ENCODE measurements at regions not wholly inside any gene's neighbourhood (a gene's known extent, or its start where the extent isn't known, plus 50 kb on each side); places are given as distances from the start of the nearest gene placed in this dataset.

DNA sequence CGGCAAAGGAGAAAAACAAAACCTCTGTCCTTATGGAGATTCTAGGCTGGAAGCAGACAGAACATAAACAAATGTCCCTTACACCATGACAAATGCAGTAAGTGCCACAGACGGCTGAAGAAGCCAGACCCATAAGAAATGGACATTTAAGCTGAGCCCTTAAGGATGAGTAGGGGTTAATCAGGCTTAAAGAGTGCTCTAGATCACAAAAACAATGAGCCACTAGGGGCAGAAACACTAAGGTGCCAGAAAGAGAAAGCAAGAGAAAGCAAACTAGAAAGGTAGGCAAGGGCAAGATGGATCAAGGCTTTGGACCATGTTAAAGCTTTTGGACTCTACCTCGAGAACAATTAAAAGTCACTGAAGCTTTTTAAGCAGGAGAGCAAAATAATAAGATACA is 326.9 kb upstream of the WWC1 start:
- intact Hi-C loops (cut with micrococcal nuclease; ENCODE audit: unreplicated experiment) = no loop called here
- TF ChIP-seq, protein P1, sequence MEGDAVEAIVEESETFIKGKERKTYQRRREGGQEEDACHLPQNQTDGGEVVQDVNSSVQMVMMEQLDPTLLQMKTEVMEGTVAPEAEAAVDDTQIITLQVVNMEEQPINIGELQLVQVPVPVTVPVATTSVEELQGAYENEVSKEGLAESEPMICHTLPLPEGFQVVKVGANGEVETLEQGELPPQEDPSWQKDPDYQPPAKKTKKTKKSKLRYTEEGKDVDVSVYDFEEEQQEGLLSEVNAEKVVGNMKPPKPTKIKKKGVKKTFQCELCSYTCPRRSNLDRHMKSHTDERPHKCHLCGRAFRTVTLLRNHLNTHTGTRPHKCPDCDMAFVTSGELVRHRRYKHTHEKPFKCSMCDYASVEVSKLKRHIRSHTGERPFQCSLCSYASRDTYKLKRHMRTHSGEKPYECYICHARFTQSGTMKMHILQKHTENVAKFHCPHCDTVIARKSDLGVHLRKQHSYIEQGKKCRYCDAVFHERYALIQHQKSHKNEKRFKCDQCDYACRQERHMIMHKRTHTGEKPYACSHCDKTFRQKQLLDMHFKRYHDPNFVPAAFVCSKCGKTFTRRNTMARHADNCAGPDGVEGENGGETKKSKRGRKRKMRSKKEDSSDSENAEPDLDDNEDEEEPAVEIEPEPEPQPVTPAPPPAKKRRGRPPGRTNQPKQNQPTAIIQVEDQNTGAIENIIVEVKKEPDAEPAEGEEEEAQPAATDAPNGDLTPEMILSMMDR (conservative IDR thresholded peaks at IDR 0.05; ENCODE audit: low read length) = no peak
- Histone ChIP-seq H3K79me2 (ENCODE audit: insufficient read depth, low read depth, low read length) (no peaks in the 10 kb centered on the region), H3K4me2 (ENCODE audit: low read length) (no peak overlapping the region), H3K9me3 (ENCODE audit: low read length) (no peaks in the 10 kb centered on the region), H3K4me1 (ENCODE audit: insufficient read depth, low read length, poor library complexity, severe bottlenecking) (no peaks in the 10 kb centered on the region), H3K4me3 (ENCODE audit: low read depth, low read length, poor library complexity, severe bottlenecking) (no peak overlapping the region), H3K9me2 (ENCODE audit: insufficient read depth, low read length) (no peaks in the 10 kb centered on the region), H3K27ac (ENCODE audit: low read depth, low read length, poor library complexity, severe bottlenecking) (no peak overlapping the region), H2AFZ (ENCODE audit: low read length) (no peak overlapping the region), H3K36me3 (ENCODE audit: insufficient read depth, low read length) (no peaks in the 10 kb centered on the region), H4K20me1 (ENCODE audit: insufficient read depth, low read length) (no peaks in the 10 kb centered on the region)
- ChIA-PET POLR2A (no interaction called here), CTCF (ENCODE audit: unreplicated experiment) (no interaction called here)
- no peak for DNase-seq (ENCODE audit: low spot score)
- no TSS peak for BruUV-seq (replicated peaks)

DNA sequence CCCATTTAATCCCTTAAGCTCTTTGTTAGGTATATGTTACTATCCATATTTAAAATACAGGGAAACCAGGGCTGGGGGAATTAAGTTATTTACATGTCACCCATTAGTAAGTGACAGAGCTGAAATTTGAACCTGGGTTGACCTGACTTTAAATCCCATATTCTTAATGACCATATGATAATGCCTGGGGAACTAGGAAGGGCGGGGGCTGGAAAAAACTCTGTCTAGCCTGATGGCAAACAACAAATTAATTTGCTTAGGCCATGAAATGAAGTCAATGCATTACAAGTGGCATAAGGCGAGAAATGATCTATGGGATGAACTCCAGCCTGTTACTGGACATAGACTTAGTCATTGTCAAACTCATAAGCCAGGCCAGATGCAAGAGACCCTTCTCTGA is 325.7 kb upstream of the WWC1 start:
- H3K4me1 ChIP-seq (ENCODE audit: insufficient read depth, low read length, poor library complexity, severe bottlenecking) = no peaks in the 10 kb centered on the region
- CTCF ChIA-PET (ENCODE audit: unreplicated experiment) = no interaction called here
- H3K9me3 ChIP-seq (ENCODE audit: low read length) = no peaks in the 10 kb centered on the region
- no peak overlapping the region for H3K27ac ChIP-seq (ENCODE audit: low read depth, low read length, poor library complexity, severe bottlenecking)
- H2AFZ ChIP-seq (ENCODE audit: low read length) = no peak overlapping the region
- POLR2A ChIA-PET = no interaction called here
- DNase-seq (ENCODE audit: low spot score) = no peak
- no peaks in the 10 kb centered on the region for H4K20me1 ChIP-seq (ENCODE audit: insufficient read depth, low read length)
- no peak overlapping the region for H3K4me2 ChIP-seq (ENCODE audit: low read length)
- H3K4me3 ChIP-seq (ENCODE audit: low read depth, low read length, poor library complexity, severe bottlenecking) = no peak overlapping the region
- TF ChIP-seq EZH2phosphoT487 (IDR thresholded peaks at IDR 0.05; ENCODE audit: borderline replicate concordance, low read depth, low read length) = no peak
- TF ChIP-seq, protein P1 (conservative IDR thresholded peaks at IDR 0.05; ENCODE audit: low read length) = no peak
- intact Hi-C loops (cut with micrococcal nuclease; ENCODE audit: unreplicated experiment) = no loop called here
- no TSS peak for BruUV-seq (replicated peaks)
- no peaks in the 10 kb centered on the region for H3K79me2 ChIP-seq (ENCODE audit: insufficient read depth, low read depth, low read length)
- no peaks in the 10 kb centered on the region for H3K36me3 ChIP-seq (ENCODE audit: insufficient read depth, low read length)
- H3K9me2 ChIP-seq (ENCODE audit: insufficient read depth, low read length) = no peaks in the 10 kb centered on the region

DNA sequence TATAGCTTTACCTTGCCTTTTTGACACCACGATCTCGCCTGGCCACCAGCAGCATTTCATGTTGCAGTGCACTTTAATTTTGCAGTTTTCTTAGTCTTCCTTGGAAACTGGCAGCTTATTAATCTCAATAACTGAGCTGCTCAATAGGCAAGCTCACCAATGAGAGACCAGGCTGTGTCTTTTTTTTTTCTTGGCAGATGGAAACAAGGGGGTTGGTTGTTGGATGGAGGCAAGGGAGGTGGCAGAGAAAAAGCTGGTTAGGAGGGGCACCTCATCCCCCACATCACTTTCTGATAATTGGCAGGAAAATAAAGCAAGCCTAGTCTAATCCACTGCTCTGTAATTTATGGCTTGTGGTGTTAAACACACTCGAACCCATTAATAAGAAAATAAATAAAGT is 324.5 kb upstream of the WWC1 start:
- Histone ChIP-seq H3K79me2 (ENCODE audit: insufficient read depth, low read depth, low read length) (no peaks in the 10 kb centered on the region), H3K36me3 (ENCODE audit: insufficient read depth, low read length) (no peaks in the 10 kb centered on the region), H3K9me2 (ENCODE audit: insufficient read depth, low read length) (no peaks in the 10 kb centered on the region), H3K27ac (ENCODE audit: low read depth, low read length, poor library complexity, severe bottlenecking) (no peak overlapping the region), H3K4me3 (ENCODE audit: low read depth, low read length, poor library complexity, severe bottlenecking) (no peak overlapping the region), H3K9me3 (ENCODE audit: low read length) (no peaks in the 10 kb centered on the region), H4K20me1 (ENCODE audit: insufficient read depth, low read length) (no peaks in the 10 kb centered on the region), H3K4me2 (ENCODE audit: low read length) (no peak overlapping the region), H2AFZ (ENCODE audit: low read length) (no peak overlapping the region), H3K4me1 (ENCODE audit: insufficient read depth, low read length, poor library complexity, severe bottlenecking) (no peaks in the 10 kb centered on the region)
- ChIA-PET CTCF (ENCODE audit: unreplicated experiment) (no interaction called here), POLR2A (interaction anchor here (0.6 to 0.7 kb wide), 2 partner anchors 217 to 322 kb away, joined by 3 to 4 read pairs; no protein-coding TSS in a partner anchor)
- BruUV-seq (replicated peaks) = no TSS peak
- no peak for DNase-seq (ENCODE audit: low spot score)
- intact Hi-C loops (cut with micrococcal nuclease; ENCODE audit: unreplicated experiment) = no loop called here
- no peak for TF ChIP-seq EZH2phosphoT487 (IDR thresholded peaks at IDR 0.05; ENCODE audit: borderline replicate concordance, low read depth, low read length)
- TF ChIP-seq, protein P1 (conservative IDR thresholded peaks at IDR 0.05; ENCODE audit: low read length) = no peak
